ENCODE measurements at regions not wholly inside any gene's neighbourhood (a gene's known extent, or its start where the extent isn't known, plus 50 kb on each side); places are given as distances from the start of the nearest gene placed in this dataset.

GRCh38 chr5:6822556-6823343 is 109.5 kb downstream of the TENT4A start:
- no peak for DNase-seq

GRCh38 chr5:6823996-6824395 is 110.8 kb downstream of the TENT4A start:
- no peak for TF ChIP-seq CTCF (IDR thresholded peaks at IDR 0.05)
- intact Hi-C loops (cut with micrococcal nuclease): no loop called here
- DNase-seq (no peak), ATAC-seq (no peak)
- peaks cover 11% of the 10 kb centered on the region for H3K27me3 Mint-ChIP-seq
- H3K4me3 Mint-ChIP-seq: no peak overlapping the region
- H3K9me3 Mint-ChIP-seq: peaks cover 12% of the 10 kb centered on the region
- H3K36me3 Mint-ChIP-seq (ENCODE audit: low read depth): peaks cover 4% of the 10 kb centered on the region
- no peak overlapping the region for H3K27ac Mint-ChIP-seq
- H3K4me1 Mint-ChIP-seq (ENCODE audit: low read depth): peaks cover 19% of the 10 kb centered on the region
- ChIA-PET POLR2A (no interaction called here), CTCF (interaction anchor here (1.5 kb wide), 1 partner anchor 18 kb away, joined by 3 read pairs; no protein-coding TSS in a partner anchor)

More at GRCh38 chr5:6822556-6823343, 109.5 kb downstream of the TENT4A start:
- Mint-ChIP-seq H3K4me1 (ENCODE audit: low read depth) (peaks cover 7% of the 10 kb centered on the region), H3K27ac (no peak overlapping the region), H3K27me3 (peaks cover 11% of the 10 kb centered on the region), H3K4me3 (no peak overlapping the region), H3K9me3 (peaks cover 12% of the 10 kb centered on the region), H3K36me3 (ENCODE audit: low read depth) (peaks cover 4% of the 10 kb centered on the region)
- CTCF ChIA-PET: interaction anchor here (0.7 to 1.5 kb wide), 3 partner anchors 9 to 41 kb away, joined by 3 to 5 read pairs (median 4); no protein-coding TSS in a partner anchor
- ATAC-seq: no peak
- intact Hi-C loops (cut with micrococcal nuclease): no loop called here
- POLR2A ChIA-PET: no interaction called here
- no peak for TF ChIP-seq CTCF (IDR thresholded peaks at IDR 0.05)

GRCh38 chr5:6825678-6826244 is 112.5 kb downstream of the TENT4A start:
- H3K36me3 Mint-ChIP-seq (ENCODE audit: low read depth): peaks cover 4% of the 10 kb centered on the region
- POLR2A ChIA-PET: no interaction called here
- H3K4me3 Mint-ChIP-seq: no peak overlapping the region
- TF ChIP-seq CTCF (IDR thresholded peaks at IDR 0.05): no peak
- no peak for ATAC-seq
- peaks cover 5% of the 10 kb centered on the region for H3K27me3 Mint-ChIP-seq
- DNase-seq: no peak
- CTCF ChIA-PET: interaction anchor here (1.1 kb wide), 1 partner anchor 11 kb away, joined by 3 read pairs; no protein-coding TSS in a partner anchor
- intact Hi-C loops (cut with micrococcal nuclease): no loop called here
- peaks cover 33% of the 10 kb centered on the region for H3K4me1 Mint-ChIP-seq (ENCODE audit: low read depth)
- peaks cover 15% of the 10 kb centered on the region for H3K9me3 Mint-ChIP-seq
- H3K27ac Mint-ChIP-seq: no peak overlapping the region

- TF ChIP-seq CTCF (IDR thresholded peaks at IDR 0.05): no peak
- ATAC-seq (no peak), DNase-seq (no peak)
- intact Hi-C loops (cut with micrococcal nuclease): no loop called here
- peaks cover 13% of the 10 kb centered on the region for H3K9me3 Mint-ChIP-seq
- H3K4me3 Mint-ChIP-seq: no peak overlapping the region
- H3K36me3 Mint-ChIP-seq (ENCODE audit: low read depth): peaks cover 2% of the 10 kb centered on the region
- ChIA-PET CTCF (interaction anchor here (1.6 kb wide), 1 partner anchor 10 kb away, joined by 5 read pairs; no protein-coding TSS in a partner anchor), POLR2A (no interaction called here)
- H3K27me3 Mint-ChIP-seq: peaks cover 5% of the 10 kb centered on the region
- no peak overlapping the region for H3K27ac Mint-ChIP-seq
- peaks cover 35% of the 10 kb centered on the region for H3K4me1 Mint-ChIP-seq (ENCODE audit: low read depth)
Measured at GRCh38 chr5:6826756-6827155, 113.5 kb downstream of the TENT4A start.

Measured in activated CD8-positive, alpha-beta T cell treated with anti-CD3 and anti-CD28 coated beads for 36 hours (primary cell).